SJSA1 (cell line): ENCODE measurements at regions not wholly inside any gene's neighbourhood (a gene's known extent, or its start where the extent isn't known, plus 50 kb on each side); places are given as distances from the start of the nearest gene placed in this dataset.

ENCODE experiments used
- DNase-seq, 2 experiments: peaks; one replicate each; pipeline ENCODE4 v3.0.0-alpha.2; 2015 to 2020; ENCODE audit warnings: low spot score in 2 of 2, low read depth in 1 of 2
- H3K27ac ChIP-seq: fragments of 250-450 bp; sonication (Bioruptor Pico); 2 replicates; pipeline ENCODE4 v1.5.1; 2020; ENCODE audit warnings: mild to moderate bottlenecking, moderate library complexity
- H3K27me3 ChIP-seq: fragments of 250-450 bp; sonication (Bioruptor Pico); replicated peaks from 2 replicates; pipeline ENCODE4 v1.5.1; 2020; ENCODE audit warnings: mild to moderate bottlenecking, moderate library complexity
- H3K36me3 ChIP-seq: fragments of 250-450 bp; sonication (Bioruptor Pico); 2 replicates; pipeline ENCODE4 v1.5.1; 2020; ENCODE audit warnings: mild to moderate bottlenecking
- H3K4me1 ChIP-seq: fragments of 250-450 bp; sonication (Bioruptor Pico); replicated peaks from 2 replicates; pipeline ENCODE4 v1.6.1; 2021; ENCODE audit warnings: mild to moderate bottlenecking
- H3K4me3 ChIP-seq: fragments of 250-450 bp; sonication (Bioruptor Pico); 2 replicates; pipeline ENCODE4 v1.5.1; 2020; ENCODE audit warnings: mild to moderate bottlenecking
- H3K9me3 ChIP-seq: fragments of 250-450 bp; sonication (Bioruptor Pico); replicated peaks from 2 replicates; pipeline ENCODE4 v1.5.1; 2020; ENCODE audit warnings: mild to moderate bottlenecking

DNA sequence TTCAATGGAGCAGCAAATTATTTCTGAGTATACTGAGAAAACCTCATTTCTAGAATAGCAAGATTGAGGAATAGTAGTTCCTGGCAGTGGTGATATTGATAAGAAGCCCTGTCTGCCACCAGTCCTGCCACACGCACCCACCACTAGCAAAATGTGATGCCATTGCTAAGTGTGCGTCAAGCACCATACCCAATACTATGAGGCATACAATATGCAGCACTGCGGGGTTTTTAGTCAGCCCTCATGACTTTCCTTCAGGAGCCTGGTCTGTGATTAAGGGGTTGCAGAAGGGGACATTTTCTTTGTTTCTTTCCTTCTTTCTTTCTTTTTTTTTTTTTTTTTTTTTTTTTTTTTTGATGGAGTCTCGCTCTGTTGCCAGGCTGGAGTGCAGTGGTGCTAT, 128.7 kb upstream of the USP38 start:
- no peaks in the 10 kb centered on the region for H3K27me3 ChIP-seq
- H3K36me3 ChIP-seq, result no peaks in the 10 kb centered on the region
- no peak overlapping the region for H3K27ac ChIP-seq
- no peaks in the 10 kb centered on the region for H3K4me1 ChIP-seq
- DNase-seq, result no peak
- H3K9me3 ChIP-seq, result no peaks in the 10 kb centered on the region
- H3K4me3 ChIP-seq, result no peak overlapping the region

DNA sequence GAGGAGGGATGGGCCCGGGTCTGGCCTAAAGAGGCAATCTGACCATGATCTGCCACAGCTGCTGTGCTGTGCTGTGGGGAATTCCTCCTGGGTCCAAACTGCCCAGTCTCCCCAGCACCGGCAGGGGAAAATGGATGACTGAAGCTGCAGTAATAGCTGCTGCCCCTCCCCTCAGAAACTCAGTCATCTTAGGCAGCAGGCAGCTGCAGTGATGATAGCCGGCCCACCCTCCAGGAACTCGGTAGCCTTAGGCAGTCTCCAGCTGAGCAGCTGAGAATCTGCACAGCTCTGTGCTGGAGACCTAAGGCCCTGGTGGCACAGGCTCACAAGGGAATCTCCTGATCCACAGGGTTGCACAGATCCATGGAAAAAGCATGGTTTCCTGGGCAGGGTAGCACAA, 113.4 kb upstream of the USP38 start:
- Histone ChIP-seq H3K9me3 (no peaks in the 10 kb centered on the region), H3K4me1 (no peaks in the 10 kb centered on the region), H3K27me3 (no peaks in the 10 kb centered on the region), H3K4me3 (no peak overlapping the region), H3K27ac (no peak overlapping the region), H3K36me3 (no peaks in the 10 kb centered on the region)
- no peak for DNase-seq

DNA sequence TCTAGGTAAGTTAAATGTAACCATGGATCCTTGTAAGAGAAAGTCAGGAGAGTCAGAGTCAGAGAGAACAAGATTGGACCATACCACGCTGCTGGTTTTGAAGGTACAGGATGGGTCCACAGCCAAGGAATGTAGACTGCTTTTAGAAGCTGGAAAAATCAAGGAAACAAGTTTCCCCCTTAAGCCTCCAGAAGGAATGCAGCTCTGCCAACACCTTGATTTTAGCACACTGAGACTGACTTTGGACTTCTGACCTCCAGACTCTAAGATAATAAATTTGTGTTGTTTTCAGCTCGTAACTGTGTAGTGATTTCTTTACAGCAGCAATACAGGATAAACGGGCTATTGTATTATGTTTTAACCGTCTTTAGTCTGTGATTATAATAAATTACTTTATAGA, 108.0 kb upstream of the USP38 start:
- Histone ChIP-seq H3K4me1 (no peaks in the 10 kb centered on the region), H3K9me3 (no peaks in the 10 kb centered on the region), H3K27me3 (no peaks in the 10 kb centered on the region), H3K4me3 (no peak overlapping the region), H3K36me3 (no peaks in the 10 kb centered on the region), H3K27ac (no peak overlapping the region)
- no peak for DNase-seq

GRCh38 chr4:143082701-143083100, 102.0 kb upstream of the USP38 start:
- Histone ChIP-seq H3K36me3 (no peaks in the 10 kb centered on the region), H3K27me3 (no peaks in the 10 kb centered on the region), H3K4me1 (no peaks in the 10 kb centered on the region), H3K27ac (no peak overlapping the region), H3K4me3 (no peak overlapping the region), H3K9me3 (no peaks in the 10 kb centered on the region)
- no peak for DNase-seq

DNA sequence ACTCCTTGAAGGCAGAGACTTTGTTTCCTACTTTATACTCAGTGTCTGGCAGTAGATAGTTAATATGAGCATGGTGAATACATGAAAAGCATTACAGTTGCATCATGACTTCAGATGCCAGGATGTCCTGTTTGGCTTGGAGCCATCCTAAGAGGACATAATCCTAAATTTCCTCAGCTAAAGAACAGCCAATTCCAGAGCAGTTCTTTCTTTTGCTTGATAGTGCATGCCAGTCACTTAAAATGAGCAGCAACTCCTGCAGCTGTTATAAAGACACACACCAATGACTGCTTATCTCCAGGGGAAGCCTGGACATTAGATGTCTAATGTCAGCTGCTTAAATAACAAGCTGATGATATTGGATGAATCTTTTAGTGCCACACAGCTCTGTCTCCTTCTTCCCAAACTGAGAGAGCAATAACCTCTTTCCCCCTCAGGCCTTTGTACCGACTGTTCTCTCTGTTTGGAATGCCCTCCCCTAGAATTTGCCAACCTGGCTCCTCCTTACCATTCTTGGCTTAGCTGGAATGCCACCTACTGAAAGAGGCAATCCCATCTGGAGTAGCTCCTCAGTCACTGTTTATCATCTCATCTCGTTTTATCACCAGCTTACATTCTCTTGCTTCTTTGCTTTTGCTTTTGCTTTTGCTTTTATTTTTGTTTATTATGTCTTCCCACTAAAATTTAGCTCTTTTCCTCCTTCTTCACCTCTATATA, 100.8 kb upstream of the USP38 start:
- Histone ChIP-seq H3K4me1 (no peaks in the 10 kb centered on the region), H3K27ac (no peak overlapping the region), H3K4me3 (no peak overlapping the region), H3K27me3 (no peaks in the 10 kb centered on the region), H3K9me3 (no peaks in the 10 kb centered on the region), H3K36me3 (no peaks in the 10 kb centered on the region)
- no peak for DNase-seq

DNA sequence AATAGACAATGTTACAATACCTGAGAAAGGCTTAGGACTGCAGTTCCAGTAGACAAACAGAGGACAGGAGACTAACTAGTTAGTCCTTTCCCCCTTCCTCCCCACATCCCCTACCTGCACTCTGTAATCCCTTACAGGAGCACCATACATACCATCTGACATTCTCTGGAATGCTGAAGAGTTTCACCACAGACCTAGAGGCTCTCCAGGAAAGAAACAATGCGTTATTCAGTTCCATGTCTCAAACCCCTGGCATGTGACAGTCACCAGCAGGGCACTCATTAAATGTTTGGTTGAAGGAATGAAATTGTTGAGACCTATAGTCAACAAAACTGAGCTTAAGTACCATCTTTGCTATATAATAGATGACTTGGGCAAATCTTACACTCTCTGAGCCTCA, 100.2 kb upstream of the USP38 start:
- Histone ChIP-seq H3K4me1 (no peaks in the 10 kb centered on the region), H3K9me3 (no peaks in the 10 kb centered on the region), H3K27me3 (no peaks in the 10 kb centered on the region), H3K36me3 (no peaks in the 10 kb centered on the region), H3K4me3 (no peak overlapping the region), H3K27ac (no peak overlapping the region)
- no peak for DNase-seq

DNA sequence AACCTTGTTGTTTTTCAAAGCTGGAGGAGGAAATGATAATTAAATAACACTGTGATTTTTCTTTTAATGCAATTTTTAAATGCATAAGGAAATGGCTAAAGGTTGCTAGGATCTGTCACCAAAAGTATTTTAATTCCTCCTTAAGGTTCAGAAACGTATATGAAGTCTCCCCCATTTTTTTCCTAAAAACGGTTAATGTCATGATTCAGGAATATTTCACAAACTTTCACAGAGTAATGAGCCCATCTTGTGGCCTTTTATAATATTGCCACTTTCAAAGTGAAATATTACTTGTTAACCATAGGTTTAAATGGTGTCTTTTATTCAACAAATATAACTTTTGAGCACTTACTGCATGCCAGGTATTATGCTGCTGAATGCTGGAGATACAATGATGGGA, 99.5 kb upstream of the USP38 start:
- Histone ChIP-seq H3K36me3 (no peaks in the 10 kb centered on the region), H3K9me3 (no peaks in the 10 kb centered on the region), H3K4me1 (no peaks in the 10 kb centered on the region), H3K27me3 (no peaks in the 10 kb centered on the region), H3K27ac (no peak overlapping the region), H3K4me3 (no peak overlapping the region)
- no peak for DNase-seq

- H3K4me1 ChIP-seq, result no peaks in the 10 kb centered on the region
- DNase-seq, result no peak
- H3K27ac ChIP-seq, result no peak overlapping the region
- H3K36me3 ChIP-seq, result no peaks in the 10 kb centered on the region
- H3K27me3 ChIP-seq, result no peaks in the 10 kb centered on the region
- no peaks in the 10 kb centered on the region for H3K9me3 ChIP-seq
- H3K4me3 ChIP-seq, result no peak overlapping the region
These were observed 99.1 kb upstream of the USP38 start for GRCh38 chr4:143085659-143086058.

DNA sequence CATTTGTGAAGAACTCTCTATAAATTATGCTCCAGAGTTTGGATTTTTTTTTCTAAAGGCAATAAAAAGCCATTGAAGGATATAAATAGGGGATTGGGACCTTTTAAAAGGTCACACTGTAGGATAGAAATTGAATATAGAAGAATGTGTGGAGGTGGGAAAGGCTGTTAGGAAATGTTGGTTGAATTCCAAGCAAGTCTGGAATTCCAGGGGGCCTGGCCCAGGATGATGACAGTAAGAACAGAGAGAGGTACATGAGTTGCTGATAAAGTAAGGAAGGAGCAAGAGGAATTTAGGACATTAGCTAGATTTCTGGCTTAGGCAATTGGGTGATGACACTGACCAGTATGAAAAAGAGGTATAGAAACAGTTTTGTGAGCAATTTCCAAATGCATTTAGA, 95.4 kb upstream of the USP38 start:
- DNase-seq, result no peak
- H3K9me3 ChIP-seq, result no peaks in the 10 kb centered on the region
- no peaks in the 10 kb centered on the region for H3K4me1 ChIP-seq
- no peak overlapping the region for H3K27ac ChIP-seq
- no peak overlapping the region for H3K4me3 ChIP-seq
- H3K27me3 ChIP-seq, result no peaks in the 10 kb centered on the region
- no peaks in the 10 kb centered on the region for H3K36me3 ChIP-seq

- no peak overlapping the region for H3K4me3 ChIP-seq
- H3K4me1 ChIP-seq, result no peaks in the 10 kb centered on the region
- H3K27me3 ChIP-seq, result no peaks in the 10 kb centered on the region
- DNase-seq, result no peak
- H3K36me3 ChIP-seq, result no peaks in the 10 kb centered on the region
- no peaks in the 10 kb centered on the region for H3K9me3 ChIP-seq
- H3K27ac ChIP-seq, result no peak overlapping the region
These were observed 94.9 kb upstream of the USP38 start for GRCh38 chr4:143089847-143090246.

- Histone ChIP-seq H3K27ac (no peak overlapping the region), H3K4me1 (no peaks in the 10 kb centered on the region), H3K27me3 (no peaks in the 10 kb centered on the region), H3K9me3 (no peaks in the 10 kb centered on the region), H3K4me3 (no peak overlapping the region), H3K36me3 (no peaks in the 10 kb centered on the region)
- DNase-seq, result no peak
These were observed 92.9 kb upstream of the USP38 start for GRCh38 chr4:143091862-143092261.

DNA sequence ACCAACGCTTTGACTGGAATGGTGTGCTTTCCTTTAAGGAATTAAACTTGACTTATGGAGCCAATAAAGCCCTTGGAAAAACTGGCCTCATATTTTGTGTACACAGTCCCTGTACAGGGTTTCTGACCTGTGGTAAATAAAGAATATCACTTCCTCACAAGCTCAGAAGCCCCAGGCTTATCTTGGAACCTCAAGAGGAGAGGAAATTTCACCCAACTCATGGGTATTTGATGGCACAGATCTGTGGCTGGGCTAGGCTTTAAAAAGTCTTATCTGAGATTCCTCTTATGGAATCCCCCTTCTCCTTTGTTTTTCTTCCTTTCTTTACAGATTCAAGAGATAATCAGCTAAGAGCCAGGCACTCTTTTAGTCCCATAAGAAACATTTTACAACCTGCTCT, 89.3 kb upstream of the USP38 start:
- no peak for DNase-seq

GRCh38 chr4:143097751-143098150, 87.0 kb upstream of the USP38 start:
- Histone ChIP-seq H3K27ac (no peak overlapping the region), H3K36me3 (no peaks in the 10 kb centered on the region), H3K4me1 (no peaks in the 10 kb centered on the region), H3K4me3 (no peak overlapping the region), H3K27me3 (no peaks in the 10 kb centered on the region), H3K9me3 (no peaks in the 10 kb centered on the region)
- no peak for DNase-seq

More for the DNA sequence above, 89.3 kb upstream of the USP38 start:
- H3K4me1 ChIP-seq, result no peaks in the 10 kb centered on the region
- H3K36me3 ChIP-seq, result no peaks in the 10 kb centered on the region
- H3K27ac ChIP-seq, result no peak overlapping the region
- no peaks in the 10 kb centered on the region for H3K27me3 ChIP-seq
- H3K4me3 ChIP-seq, result no peak overlapping the region
- no peaks in the 10 kb centered on the region for H3K9me3 ChIP-seq

DNA sequence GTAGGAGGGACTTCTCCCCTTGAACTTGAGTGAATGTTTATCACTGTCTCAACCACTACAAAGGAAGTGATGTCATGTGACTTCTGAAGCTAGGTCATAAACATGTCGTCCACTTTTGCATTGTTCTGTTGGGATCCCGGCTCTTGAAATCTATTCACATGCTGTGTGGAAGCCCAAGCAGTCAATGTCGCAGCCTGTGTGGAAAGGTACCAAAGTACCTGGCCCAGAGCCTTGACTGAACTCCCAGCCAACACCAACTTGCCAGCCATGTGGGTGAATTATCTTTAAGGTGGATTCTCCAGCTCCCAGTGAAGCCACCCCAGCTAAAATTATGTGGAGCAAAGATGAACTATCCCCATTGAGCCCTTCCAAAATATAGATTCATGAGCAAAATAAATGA, 85.0 kb upstream of the USP38 start:
- Histone ChIP-seq H3K27ac (no peak overlapping the region), H3K27me3 (no peaks in the 10 kb centered on the region), H3K4me3 (no peak overlapping the region), H3K9me3 (no peaks in the 10 kb centered on the region), H3K36me3 (no peaks in the 10 kb centered on the region), H3K4me1 (no peaks in the 10 kb centered on the region)
- no peak for DNase-seq

- no peak for DNase-seq
- no peaks in the 10 kb centered on the region for H3K4me1 ChIP-seq
- no peak overlapping the region for H3K4me3 ChIP-seq
- H3K27me3 ChIP-seq, result no peaks in the 10 kb centered on the region
- H3K9me3 ChIP-seq, result no peaks in the 10 kb centered on the region
- no peak overlapping the region for H3K27ac ChIP-seq
- no peaks in the 10 kb centered on the region for H3K36me3 ChIP-seq
These were observed 75.3 kb upstream of the USP38 start for GRCh38 chr4:143109376-143109775.
